ENCODE measurements at regions not wholly inside any gene's neighbourhood (a gene's known extent, or its start where the extent isn't known, plus 50 kb on each side); places are given as distances from the start of the nearest gene placed in this dataset.

GRCh38 chr19:30708416-30709178, 336.4 kb downstream of the ZNF536 start:
- Histone ChIP-seq H3K27me3 (no peaks in the 10 kb centered on the region), H3K4me3 (no peak overlapping the region), H3K4me1 (no peaks in the 10 kb centered on the region), H3K27ac (no peak overlapping the region), H3K9me3 (no peaks in the 10 kb centered on the region), H3K36me3 (no peaks in the 10 kb centered on the region)
- TF ChIP-seq CTCF (IDR thresholded peaks at IDR 0.05) = no peak
- DNase-seq (ENCODE audit: low spot score in 2 of 2) = no peak
- intact Hi-C loops (cut with DNase I) = no loop called here

- no peak overlapping the region for H3K4me3 ChIP-seq
- H3K36me3 ChIP-seq = no peaks in the 10 kb centered on the region
- no peaks in the 10 kb centered on the region for H3K27me3 ChIP-seq
- intact Hi-C loops (cut with DNase I) = no loop called here
- no peaks in the 10 kb centered on the region for H3K9me3 ChIP-seq
- H3K4me1 ChIP-seq = no peaks in the 10 kb centered on the region
- TF ChIP-seq CTCF (IDR thresholded peaks at IDR 0.05) = no peak
- DNase-seq (ENCODE audit: low spot score in 2 of 2) = no peak
- H3K27ac ChIP-seq = no peak overlapping the region
These were observed 332.7 kb downstream of the ZNF536 start for GRCh38 chr19:30704771-30705330.

GRCh38 chr19:30703645-30704044, 331.5 kb downstream of the ZNF536 start:
- intact Hi-C loops (cut with DNase I) = no loop called here
- H3K4me3 ChIP-seq = no peak overlapping the region

GRCh38 chr19:30701178-30701577, 329.0 kb downstream of the ZNF536 start:
- H3K36me3 ChIP-seq = no peaks in the 10 kb centered on the region
- no peak overlapping the region for H3K27ac ChIP-seq
- no peaks in the 10 kb centered on the region for H3K4me1 ChIP-seq
- no peak overlapping the region for H3K4me3 ChIP-seq
- H3K27me3 ChIP-seq = no peaks in the 10 kb centered on the region
- H3K9me3 ChIP-seq = no peaks in the 10 kb centered on the region
- DNase-seq (ENCODE audit: low spot score in 2 of 2) = no peak
- intact Hi-C loops (cut with DNase I) = no loop called here
- no peak for TF ChIP-seq CTCF (IDR thresholded peaks at IDR 0.05)

More at GRCh38 chr19:30703645-30704044, 331.5 kb downstream of the ZNF536 start:
- Histone ChIP-seq H3K27me3 (no peaks in the 10 kb centered on the region), H3K27ac (no peak overlapping the region), H3K4me1 (no peaks in the 10 kb centered on the region), H3K36me3 (no peaks in the 10 kb centered on the region), H3K9me3 (no peaks in the 10 kb centered on the region)
- DNase-seq (ENCODE audit: low spot score in 2 of 2) = no peak
- no peak for TF ChIP-seq CTCF (IDR thresholded peaks at IDR 0.05)

- H3K9me3 ChIP-seq = no peaks in the 10 kb centered on the region
- no peak overlapping the region for H3K27ac ChIP-seq
- no peaks in the 10 kb centered on the region for H3K27me3 ChIP-seq
- intact Hi-C loops (cut with DNase I) = no loop called here
- no peak overlapping the region for H3K4me3 ChIP-seq
- H3K36me3 ChIP-seq = no peaks in the 10 kb centered on the region
- no peaks in the 10 kb centered on the region for H3K4me1 ChIP-seq
- no peak for DNase-seq (ENCODE audit: low spot score in 2 of 2)
- TF ChIP-seq CTCF (IDR thresholded peaks at IDR 0.05) = no peak
These were observed 327.7 kb downstream of the ZNF536 start for GRCh38 chr19:30699871-30700280.

Data from ascending aorta (tissue), 2 donors.